HepG2 (cell line): ENCODE measurements at regions not wholly inside any gene's neighbourhood (a gene's known extent, or its start where the extent isn't known, plus 50 kb on each side); places are given as distances from the start of the nearest gene placed in this dataset.

Experiments used
- ATAC-seq: fragments of 200-7000 bp; cut with Tn5 transposase; 3 replicates; pipeline ENCODE4 v1.9.1; 2020; ENCODE audit warnings: mild to moderate bottlenecking, moderate library complexity
- BruUV-seq: library from RNA; stranded (reverse); fragments of 400-500 nt; replicated peaks from 2 replicates; lab custom pipeline; 2021; lab: Mats Ljungman, UMichigan
- CTCF ChIA-PET: fragments of 300-600 bp; formaldehyde crosslinking; extraction: SDS; loops from one replicate; lab custom pipeline; 2021; ENCODE audit warnings: low total read pairs, inconsistent platforms, low intra/inter-chr PET ratio; lab: Yijun Ruan, JAX
- POLR2A ChIA-PET: fragments of 350-600 bp; sonication (Branson Sonifier 250); formaldehyde crosslinking; loops from one replicate; lab custom pipeline; 2020; ENCODE audit warnings: antibody characterized with exemption, inconsistent platforms; lab: Yijun Ruan, JAX
- DNase-seq: peaks from one replicate; pipeline ENCODE4 v3.0.0-alpha.2; 2015; ENCODE audit warnings: low spot score
- FAIRE-seq: peaks from 3 replicates; lab custom pipeline; 2011; peaks lifted over from hg19 to GRCh38; lab: Jason Lieb, UNC
- H2AFZ ChIP-seq: one replicate; pipeline ENCODE4 v1.6.1; 2011; ENCODE audit warnings: low read length, inconsistent platforms
- H3K27ac ChIP-seq: fragments of 300-600 bp; 3 replicates; pipeline ENCODE4 v1.8.0; 2011; ENCODE audit warnings: mixed run types, mild to moderate bottlenecking, mixed read lengths, low read length, inconsistent platforms; ENCODE audit not compliant: insufficient read depth; ENCODE audit errors: extremely low read length
- H3K27me3 ChIP-seq, 2 experiments: fragments of 200-600 bp in 1 of 2; 2 replicates in 1 of 2; 3 replicates in 1 of 2; pipeline versions ENCODE4 v1.6.0 to v1.8.0; 2011; ENCODE audit warnings: low read length in 2 of 2, mild to moderate bottlenecking in 2 of 2, moderate library complexity in 2 of 2, inconsistent platforms in 1 of 2; ENCODE audit not compliant: insufficient read depth in 2 of 2, control insufficient read depth in 1 of 2
- H3K36me3 ChIP-seq, 2 experiments: fragments of 200-600 bp in 1 of 2; replicated peaks in 1 of 2; 2 replicates in 1 of 2; 3 replicates in 1 of 2; pipeline versions ENCODE4 v1.5.1 to v1.8.0; 2011; ENCODE audit warnings: low read length in 2 of 2, inconsistent platforms in 1 of 2; ENCODE audit not compliant: insufficient read depth in 2 of 2, control insufficient read depth in 1 of 2
- H3K4me1 ChIP-seq: 2 replicates; pipeline ENCODE4 v1.5.1; 2012; ENCODE audit warnings: low read length, inconsistent platforms; ENCODE audit not compliant: insufficient read depth
- H3K4me2 ChIP-seq: 2 replicates; pipeline ENCODE4 v1.6.0; 2011; ENCODE audit warnings: low read depth, low read length, inconsistent platforms
- H3K4me3 ChIP-seq, 3 experiments: fragments of 200-600 bp in 1 of 3; sonication (generic), shearing (Covaris generic) in 1 of 3; replicated peaks in 1 of 3; 2 replicates each; pipeline ENCODE4 v1.5.1; 2011 to 2016; ENCODE audit warnings: low read length in 3 of 3, inconsistent platforms in 2 of 3, low read depth in 2 of 3, mild to moderate bottlenecking in 2 of 3, control low read depth in 1 of 3, mixed read lengths in 1 of 3; ENCODE audit not compliant: insufficient read depth in 1 of 3
- H3K79me2 ChIP-seq: one replicate; pipeline ENCODE4 v1.6.1; 2011; ENCODE audit warnings: low read length, inconsistent platforms; ENCODE audit not compliant: insufficient read depth
- H3K9ac ChIP-seq: 2 replicates; pipeline ENCODE4 v1.6.0; 2011; ENCODE audit warnings: mild to moderate bottlenecking, low read depth, low read length, inconsistent platforms; ENCODE audit not compliant: insufficient read depth
- H3K9me3 ChIP-seq: 2 replicates; pipeline ENCODE4 v1.5.1; 2012; ENCODE audit warnings: mild to moderate bottlenecking, low read length
- H4K20me1 ChIP-seq: 2 replicates; pipeline ENCODE4 v1.6.0; 2011; ENCODE audit warnings: inconsistent platforms, mild to moderate bottlenecking, low read length, moderate library complexity; ENCODE audit not compliant: insufficient read depth
- CBFB ChIP-seq: sonication (generic); formaldehyde crosslinking; IDR thresholded peaks from 2 replicates; pipeline ENCODE4 v1.4.0; 2020; ENCODE audit warnings: missing genetic modification reagents
- HDAC2 ChIP-seq: sonication (generic); formaldehyde crosslinking; IDR thresholded peaks from 2 replicates; pipeline ENCODE4 v1.4.0; 2020; ENCODE audit warnings: missing genetic modification reagents
- RCOR2 ChIP-seq: IDR thresholded peaks from 2 replicates; pipeline ENCODE4 v1.6.1; 2016; ENCODE audit warnings: missing biosample characterization, missing genetic modification reagents
- SRSF1 ChIP-seq: fragments of 200-400 bp; formaldehyde crosslinking; optimal IDR thresholded peaks from 2 replicates; pipeline ENCODE3; 2017; ENCODE audit warnings: mild to moderate bottlenecking, low read depth, low read length, moderate library complexity
- TBX2 ChIP-seq: sonication (generic); formaldehyde crosslinking; IDR thresholded peaks from 2 replicates; pipeline ENCODE4 v1.5.0; 2020; ENCODE audit warnings: missing genetic modification reagents, mild to moderate bottlenecking, borderline replicate concordance
- WIZ ChIP-seq: sonication (generic); formaldehyde crosslinking; IDR thresholded peaks from 2 replicates; pipeline ENCODE4 v1.5.1; 2020; ENCODE audit warnings: mild to moderate bottlenecking, missing genetic modification reagents
- ZBTB20 ChIP-seq: sonication (generic); formaldehyde crosslinking; IDR thresholded peaks from 2 replicates; pipeline ENCODE4 v1.8.1; 2023; ENCODE audit warnings: missing genetic modification reagents, low read depth, mild to moderate bottlenecking, borderline replicate concordance
- ZFYVE20 ChIP-seq: sonication (generic); formaldehyde crosslinking; IDR thresholded peaks from 2 replicates; pipeline ENCODE4 v1.8.0; 2023; ENCODE audit warnings: low read depth, mild to moderate bottlenecking, moderate library complexity, missing genetic modification reagents, borderline replicate concordance
- ZKSCAN5 ChIP-seq: sonication (generic); formaldehyde crosslinking; IDR thresholded peaks from 2 replicates; pipeline ENCODE4 v1.5.1; 2020; ENCODE audit warnings: mild to moderate bottlenecking, missing genetic modification reagents
- ZNF431 ChIP-seq: sonication (generic); formaldehyde crosslinking; IDR thresholded peaks from 2 replicates; pipeline ENCODE4 v1.9.0; 2022; ENCODE audit warnings: missing genetic modification reagents, low read depth, mild to moderate bottlenecking, borderline replicate concordance
- ZNF468 ChIP-seq: sonication (generic); formaldehyde crosslinking; IDR thresholded peaks from 2 replicates; pipeline ENCODE4 v1.8.0; 2022; ENCODE audit warnings: mild to moderate bottlenecking, moderate library complexity, missing genetic modification reagents
- ZNF792 ChIP-seq: IDR thresholded peaks from 2 replicates; pipeline ENCODE4 v1.6.1; 2016
- ZNF839 ChIP-seq: sonication (generic); formaldehyde crosslinking; IDR thresholded peaks from 2 replicates; pipeline ENCODE4 v1.4.0; 2020; ENCODE audit warnings: missing genetic modification reagents, mild to moderate bottlenecking, borderline replicate concordance
- WGBS: methylation state at CpG from one replicate; pipeline ENCODE4 v1.1.6; 2017; ENCODE audit warnings: low lambda C conversion rate; 5-methylcytosine and 5-hydroxymethylcytosine counted together
- in situ Hi-C: cut with HindIII; loops from 2 replicates; pipeline ENCODE4 v1.10.0; 2017; ENCODE audit warnings: low pct_unique_long_range_greater_than_20kb; ENCODE audit not compliant: extremely low pct_ligation_motif_present
- intact Hi-C: fragments of 100-400 bp; cut with micrococcal nuclease; formaldehyde crosslinking; loops from one replicate; pipeline ENCODE4 v1.10.0; 2022; ENCODE audit not compliant: unreplicated experiment
- TF ChIP-seq, protein P1 (sequence below): sonication (generic); formaldehyde crosslinking; conservative IDR thresholded peaks from 2 replicates; pipeline ENCODE4 v1.8.1; 2023; ENCODE audit warnings: missing genetic modification reagents
- TF ChIP-seq, protein P2 (sequence below): sonication (generic); formaldehyde crosslinking; IDR thresholded peaks from 2 replicates; pipeline ENCODE4 v1.4.0; 2020; ENCODE audit warnings: mild to moderate bottlenecking, missing genetic modification reagents, borderline replicate concordance
- TF ChIP-seq, protein P3 (sequence below): IDR thresholded peaks from 2 replicates; pipeline ENCODE4 v1.6.1; 2018; ENCODE audit warnings: missing genetic modification reagents

DNA sequence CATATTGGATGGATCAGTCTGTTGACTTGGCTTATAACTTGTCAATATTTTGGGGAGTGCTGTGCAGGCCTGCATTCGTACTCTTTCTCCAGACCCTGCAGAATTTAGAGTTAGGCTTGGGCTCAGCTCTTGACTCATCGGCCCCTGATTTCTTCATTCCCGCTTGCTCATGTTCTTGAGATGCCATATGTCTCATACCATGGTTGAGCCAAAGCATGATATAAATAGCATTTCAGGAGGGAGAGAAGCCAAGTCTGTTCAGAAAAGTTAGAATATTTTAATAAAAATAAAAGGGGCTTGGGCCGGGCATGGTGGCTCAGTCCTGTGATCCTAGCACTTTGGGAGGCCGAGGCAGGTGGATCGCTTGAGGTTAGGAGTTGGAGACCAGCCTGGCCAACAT lies 898.1 kb downstream of the TYW1 start:
- H2AFZ ChIP-seq = no peak overlapping the region
- no peaks in the 10 kb centered on the region for H3K27me3 ChIP-seq
- no peaks in the 10 kb centered on the region for H3K79me2 ChIP-seq
- no peaks in the 10 kb centered on the region for H3K36me3 ChIP-seq
- H4K20me1 ChIP-seq = no peaks in the 10 kb centered on the region
- H3K4me3 ChIP-seq = no peak overlapping the region
- ChIA-PET CTCF (no interaction called here), POLR2A (no interaction called here)
- H3K9me3 ChIP-seq = no peaks in the 10 kb centered on the region; the same call in 1 of the 2 replicates
- no peaks in the 10 kb centered on the region for H3K4me1 ChIP-seq
- intact Hi-C loops = no loop called here
- ATAC-seq (no peak), DNase-seq (no peak), FAIRE-seq (no peak)
- H3K27ac ChIP-seq = no peak overlapping the region
- TF ChIP-seq RCOR2 (no peak), ZNF468 (no peak), SRSF1 (no peak), ZKSCAN5 (CRISPR knock-in tag) (no peak), CBFB (CRISPR knock-in tag) (no peak), TBX2 (CRISPR knock-in tag) (no peak)
- TF ChIP-seq, protein P1, sequence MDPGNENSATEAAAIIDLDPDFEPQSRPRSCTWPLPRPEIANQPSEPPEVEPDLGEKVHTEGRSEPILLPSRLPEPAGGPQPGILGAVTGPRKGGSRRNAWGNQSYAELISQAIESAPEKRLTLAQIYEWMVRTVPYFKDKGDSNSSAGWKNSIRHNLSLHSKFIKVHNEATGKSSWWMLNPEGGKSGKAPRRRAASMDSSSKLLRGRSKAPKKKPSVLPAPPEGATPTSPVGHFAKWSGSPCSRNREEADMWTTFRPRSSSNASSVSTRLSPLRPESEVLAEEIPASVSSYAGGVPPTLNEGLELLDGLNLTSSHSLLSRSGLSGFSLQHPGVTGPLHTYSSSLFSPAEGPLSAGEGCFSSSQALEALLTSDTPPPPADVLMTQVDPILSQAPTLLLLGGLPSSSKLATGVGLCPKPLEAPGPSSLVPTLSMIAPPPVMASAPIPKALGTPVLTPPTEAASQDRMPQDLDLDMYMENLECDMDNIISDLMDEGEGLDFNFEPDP (CRISPR knock-in tag) = no peak
- H3K9ac ChIP-seq = no peak overlapping the region
- WGBS = 74% methylated on average over 6 of the region's 6 CpGs
- in situ Hi-C loops = no loop called here
- no TSS peak for BruUV-seq
- no peak overlapping the region for H3K4me2 ChIP-seq

DNA sequence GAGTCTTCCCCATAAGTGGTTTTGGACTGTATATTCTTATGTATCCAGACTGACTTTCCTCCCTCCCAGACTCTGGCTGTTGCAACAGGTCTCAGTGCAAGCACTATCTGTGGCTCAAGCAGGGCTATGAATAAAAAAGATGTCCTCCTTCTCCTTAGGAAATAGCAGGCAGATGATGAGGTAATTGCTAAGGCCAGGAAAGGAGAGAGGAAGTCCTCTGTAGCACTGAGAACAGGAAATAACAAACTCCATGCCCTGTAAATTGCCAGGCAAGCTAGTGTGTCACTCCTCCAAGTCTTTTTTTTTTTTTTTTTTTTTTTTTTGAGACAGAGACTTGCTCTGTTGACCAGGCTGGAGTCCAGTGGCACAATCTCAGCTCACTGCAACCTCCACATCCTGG lies 900.1 kb downstream of the TYW1 start:
- DNase-seq (no peak), ATAC-seq (no peak), FAIRE-seq (no peak)
- H3K9me3 ChIP-seq = no peaks in the 10 kb centered on the region
- H3K4me1 ChIP-seq = no peaks in the 10 kb centered on the region
- H3K4me2 ChIP-seq = no peak overlapping the region
- no peaks in the 10 kb centered on the region for H3K36me3 ChIP-seq
- no peak overlapping the region for H3K4me3 ChIP-seq
- intact Hi-C loops (no loop called here), in situ Hi-C loops (no loop called here)
- no peaks in the 10 kb centered on the region for H4K20me1 ChIP-seq
- no TSS peak for BruUV-seq
- POLR2A ChIA-PET = no interaction called here
- CTCF ChIA-PET = no interaction called here
- H3K27ac ChIP-seq = no peak overlapping the region
- no peaks in the 10 kb centered on the region for H3K79me2 ChIP-seq
- H3K9ac ChIP-seq = no peak overlapping the region
- no peak overlapping the region for H2AFZ ChIP-seq
- H3K27me3 ChIP-seq = no peaks in the 10 kb centered on the region
- TF ChIP-seq ZNF431 (CRISPR knock-in tag) = no peak
- TF ChIP-seq, protein P2, sequence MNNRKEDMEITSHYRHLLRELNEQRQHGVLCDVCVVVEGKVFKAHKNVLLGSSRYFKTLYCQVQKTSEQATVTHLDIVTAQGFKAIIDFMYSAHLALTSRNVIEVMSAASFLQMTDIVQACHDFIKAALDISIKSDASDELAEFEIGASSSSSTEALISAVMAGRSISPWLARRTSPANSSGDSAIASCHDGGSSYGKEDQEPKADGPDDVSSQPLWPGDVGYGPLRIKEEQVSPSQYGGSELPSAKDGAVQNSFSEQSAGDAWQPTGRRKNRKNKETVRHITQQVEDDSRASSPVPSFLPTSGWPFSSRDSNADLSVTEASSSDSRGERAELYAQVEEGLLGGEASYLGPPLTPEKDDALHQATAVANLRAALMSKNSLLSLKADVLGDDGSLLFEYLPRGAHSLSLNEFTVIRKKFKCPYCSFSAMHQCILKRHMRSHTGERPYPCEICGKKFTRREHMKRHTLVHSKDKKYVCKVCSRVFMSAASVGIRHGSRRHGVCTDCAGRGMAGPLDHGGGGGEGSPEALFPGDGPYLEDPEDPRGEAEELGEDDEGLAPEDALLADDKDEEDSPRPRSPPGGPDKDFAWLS = no peak
- no peak for TF ChIP-seq ZFYVE20 (CRISPR knock-in tag)
- no peak for TF ChIP-seq HDAC2 (CRISPR knock-in tag)
- TF ChIP-seq WIZ (CRISPR knock-in tag) = no peak
- TF ChIP-seq, protein P3, sequence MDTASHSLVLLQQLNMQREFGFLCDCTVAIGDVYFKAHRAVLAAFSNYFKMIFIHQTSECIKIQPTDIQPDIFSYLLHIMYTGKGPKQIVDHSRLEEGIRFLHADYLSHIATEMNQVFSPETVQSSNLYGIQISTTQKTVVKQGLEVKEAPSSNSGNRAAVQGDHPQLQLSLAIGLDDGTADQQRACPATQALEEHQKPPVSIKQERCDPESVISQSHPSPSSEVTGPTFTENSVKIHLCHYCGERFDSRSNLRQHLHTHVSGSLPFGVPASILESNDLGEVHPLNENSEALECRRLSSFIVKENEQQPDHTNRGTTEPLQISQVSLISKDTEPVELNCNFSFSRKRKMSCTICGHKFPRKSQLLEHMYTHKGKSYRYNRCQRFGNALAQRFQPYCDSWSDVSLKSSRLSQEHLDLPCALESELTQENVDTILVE (CRISPR knock-in tag) = no peak
- no peak for TF ChIP-seq ZNF839
- no peak for TF ChIP-seq ZBTB20
- TF ChIP-seq ZNF792 = no peak
